ENCODE measurements at regions not wholly inside any gene's neighbourhood (a gene's known extent, or its start where the extent isn't known, plus 50 kb on each side); places are given as distances from the start of the nearest gene placed in this dataset.

DNA sequence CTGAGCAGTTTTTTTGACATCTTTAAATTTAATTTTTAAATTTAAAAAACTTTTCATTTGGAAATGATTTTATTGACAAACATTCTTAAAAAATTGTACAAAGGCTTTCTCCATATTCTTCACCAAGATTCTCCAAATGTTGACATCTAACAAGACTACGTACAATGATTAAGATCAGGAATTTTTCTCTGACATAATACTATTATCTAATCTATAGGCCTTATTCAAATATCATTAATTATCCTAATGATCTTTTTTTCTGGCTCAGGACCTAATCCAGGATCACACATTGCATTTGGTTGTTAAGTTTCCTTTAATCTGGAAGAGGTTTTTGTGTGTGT is 106.1 kb upstream of the OSMR start:
- TF ChIP-seq, protein P1, sequence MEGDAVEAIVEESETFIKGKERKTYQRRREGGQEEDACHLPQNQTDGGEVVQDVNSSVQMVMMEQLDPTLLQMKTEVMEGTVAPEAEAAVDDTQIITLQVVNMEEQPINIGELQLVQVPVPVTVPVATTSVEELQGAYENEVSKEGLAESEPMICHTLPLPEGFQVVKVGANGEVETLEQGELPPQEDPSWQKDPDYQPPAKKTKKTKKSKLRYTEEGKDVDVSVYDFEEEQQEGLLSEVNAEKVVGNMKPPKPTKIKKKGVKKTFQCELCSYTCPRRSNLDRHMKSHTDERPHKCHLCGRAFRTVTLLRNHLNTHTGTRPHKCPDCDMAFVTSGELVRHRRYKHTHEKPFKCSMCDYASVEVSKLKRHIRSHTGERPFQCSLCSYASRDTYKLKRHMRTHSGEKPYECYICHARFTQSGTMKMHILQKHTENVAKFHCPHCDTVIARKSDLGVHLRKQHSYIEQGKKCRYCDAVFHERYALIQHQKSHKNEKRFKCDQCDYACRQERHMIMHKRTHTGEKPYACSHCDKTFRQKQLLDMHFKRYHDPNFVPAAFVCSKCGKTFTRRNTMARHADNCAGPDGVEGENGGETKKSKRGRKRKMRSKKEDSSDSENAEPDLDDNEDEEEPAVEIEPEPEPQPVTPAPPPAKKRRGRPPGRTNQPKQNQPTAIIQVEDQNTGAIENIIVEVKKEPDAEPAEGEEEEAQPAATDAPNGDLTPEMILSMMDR (conservative IDR thresholded peaks at IDR 0.05; ENCODE audit: low read length), result no peak
- no peak for TF ChIP-seq EZH2phosphoT487 (IDR thresholded peaks at IDR 0.05; ENCODE audit: borderline replicate concordance)
